Activated T-helper 1 cell treated with anti-CD3 and anti-CD28 coated beads, Interleukin-2, amount 50 U/mL, for 16 hours (primary cell): ENCODE measurements at regions not wholly inside any gene's neighbourhood (a gene's known extent, or its start where the extent isn't known, plus 50 kb on each side); places are given as distances from the start of the nearest gene placed in this dataset.

Source experiments
- DNase-seq, 2 donors: peaks; one replicate each; pipeline ENCODE4 v3.0.0-alpha.2; 2020; ENCODE audit warnings: low read depth in 1 of 2, low spot score in 1 of 2

DNA sequence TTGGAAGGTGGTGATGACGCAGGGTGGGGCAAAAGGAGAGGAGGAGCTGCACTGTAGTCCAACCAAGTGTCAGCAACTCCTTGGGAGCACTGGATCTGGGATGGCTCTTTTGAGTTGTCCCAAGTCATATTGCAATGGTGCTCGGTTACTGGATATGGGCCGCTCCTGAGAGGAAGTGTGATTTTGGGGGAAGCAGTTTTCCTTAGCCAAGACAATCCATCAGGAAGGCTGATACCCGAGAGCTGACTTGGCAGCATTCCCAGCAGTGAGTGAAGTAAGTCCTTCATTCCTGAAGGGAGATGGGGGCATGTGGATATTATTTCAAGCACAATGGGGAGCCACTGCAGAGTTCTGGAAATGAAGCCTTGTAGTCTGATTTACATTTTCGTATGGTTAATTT lies 354.1 kb downstream of the RFPL4B start:
- DNase-seq = no peak

DNA sequence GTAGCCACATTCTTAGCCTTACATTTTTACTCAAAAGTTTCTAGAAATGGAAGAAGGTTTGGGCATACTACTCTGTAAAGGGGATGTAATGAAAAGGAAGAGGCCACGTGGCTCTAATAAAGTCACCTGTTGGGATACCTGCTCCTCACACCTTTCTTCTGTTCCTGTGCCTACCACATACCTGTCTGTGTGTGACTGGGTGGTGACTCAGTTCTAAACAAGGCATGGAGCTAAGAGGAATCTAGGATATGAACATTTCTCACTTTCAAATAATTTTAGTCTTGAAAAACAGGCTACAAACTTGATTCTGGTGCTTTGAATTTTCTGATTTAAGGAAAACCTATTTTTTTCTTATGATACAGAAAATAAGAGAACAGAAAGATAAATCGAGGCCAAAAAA lies 363.6 kb downstream of the RFPL4B start:
- no peak for DNase-seq

DNA sequence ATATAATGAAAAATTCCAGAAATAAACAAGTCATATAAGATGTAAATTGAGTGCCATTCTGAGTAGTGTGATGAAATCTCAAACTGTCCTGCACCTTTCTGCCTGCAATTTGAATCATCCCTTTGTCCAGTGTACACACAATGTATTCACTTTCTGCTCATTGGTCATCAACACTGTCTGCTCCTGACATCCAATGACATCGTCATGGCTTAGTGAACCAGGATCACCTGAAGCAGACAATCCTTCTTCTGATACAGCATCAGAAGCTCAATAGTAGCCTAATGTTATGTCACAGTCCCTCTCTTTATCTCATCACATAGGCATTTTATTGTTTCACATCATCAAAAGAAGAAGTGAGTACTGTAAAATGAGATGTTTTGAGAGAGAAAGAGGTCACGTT lies 366.3 kb downstream of the RFPL4B start:
- DNase-seq = no peak

DNA sequence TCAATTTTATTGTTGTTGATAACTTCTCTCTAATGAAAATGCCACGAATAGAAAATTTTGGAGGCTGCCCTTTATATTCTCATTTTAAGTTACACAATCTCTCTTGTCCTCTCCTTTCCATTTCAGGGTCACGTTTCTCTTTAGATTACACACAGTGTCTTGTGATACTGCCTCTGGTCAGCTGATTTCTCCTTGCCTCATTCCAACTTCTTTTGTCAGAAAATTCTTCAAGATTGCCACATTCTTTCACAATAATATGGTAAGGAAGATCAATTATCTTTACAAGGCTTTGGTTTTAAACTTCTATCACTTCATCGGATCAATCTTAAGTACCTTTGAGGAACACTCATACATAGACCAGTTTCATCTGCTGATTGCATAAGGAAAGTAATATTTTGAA lies 370.3 kb downstream of the RFPL4B start:
- DNase-seq = no peak

DNA sequence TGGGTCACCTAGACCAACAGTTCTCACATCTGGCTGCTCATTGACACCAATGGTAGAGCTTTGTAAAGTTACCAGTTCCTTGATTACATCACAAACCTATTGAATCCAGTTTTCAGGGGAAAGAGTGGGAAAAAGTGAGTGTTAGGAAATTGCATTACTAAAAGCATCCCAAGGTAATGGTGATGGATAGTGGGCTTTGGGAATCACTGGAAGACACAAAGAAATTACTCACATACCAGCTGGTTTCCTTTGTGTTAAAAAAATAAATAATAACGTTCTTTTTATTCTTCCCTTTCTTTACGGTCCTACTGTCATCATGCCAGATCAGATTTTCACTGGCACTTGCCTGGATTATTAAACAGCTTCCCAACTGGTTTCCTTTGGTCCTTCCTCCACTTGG lies 370.7 kb downstream of the RFPL4B start:
- no peak for DNase-seq

DNA sequence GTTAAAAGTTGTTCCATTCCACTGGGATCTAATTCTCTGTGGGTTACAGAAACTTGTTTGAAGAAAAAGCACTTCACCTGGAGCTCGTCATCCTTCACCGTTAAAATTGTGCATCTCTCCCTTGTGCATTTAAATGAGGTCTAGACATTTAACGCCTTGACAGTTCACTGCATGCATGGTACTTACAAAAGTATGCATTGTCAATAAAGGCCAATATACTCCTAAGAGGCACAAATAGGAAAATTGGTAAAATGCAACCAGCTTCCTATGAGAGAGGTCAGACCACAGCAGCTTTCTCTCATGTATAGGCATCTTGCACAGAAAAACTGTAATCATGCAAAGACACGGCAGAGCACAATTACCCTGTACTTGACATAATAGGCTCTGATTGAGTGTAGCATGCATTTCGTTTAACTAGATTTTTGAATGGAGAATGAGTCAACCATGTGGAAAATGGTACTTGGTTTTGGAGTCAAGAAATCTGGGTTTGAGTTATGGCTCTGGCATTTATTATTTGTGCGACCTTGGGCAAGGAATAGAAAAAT lies 378.5 kb downstream of the RFPL4B start:
- no peak for DNase-seq

DNA sequence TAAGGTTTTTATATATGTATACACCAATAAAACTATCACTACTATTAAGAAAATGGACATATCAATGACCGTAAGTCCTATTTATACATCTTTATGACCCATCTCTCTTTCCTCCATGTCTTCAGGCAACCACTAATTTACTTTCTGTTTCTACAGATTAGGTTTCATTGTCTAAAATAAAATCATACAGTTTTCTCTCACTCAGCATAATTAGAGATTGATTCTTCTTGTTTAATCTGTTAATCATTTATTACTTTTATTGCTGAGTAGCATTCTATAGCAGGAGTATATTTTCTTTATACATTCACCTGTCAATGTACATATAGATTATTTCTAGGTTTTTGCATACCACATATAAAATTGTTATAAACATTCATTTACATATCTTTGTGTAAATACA lies 388.0 kb downstream of the RFPL4B start:
- no peak for DNase-seq

DNA sequence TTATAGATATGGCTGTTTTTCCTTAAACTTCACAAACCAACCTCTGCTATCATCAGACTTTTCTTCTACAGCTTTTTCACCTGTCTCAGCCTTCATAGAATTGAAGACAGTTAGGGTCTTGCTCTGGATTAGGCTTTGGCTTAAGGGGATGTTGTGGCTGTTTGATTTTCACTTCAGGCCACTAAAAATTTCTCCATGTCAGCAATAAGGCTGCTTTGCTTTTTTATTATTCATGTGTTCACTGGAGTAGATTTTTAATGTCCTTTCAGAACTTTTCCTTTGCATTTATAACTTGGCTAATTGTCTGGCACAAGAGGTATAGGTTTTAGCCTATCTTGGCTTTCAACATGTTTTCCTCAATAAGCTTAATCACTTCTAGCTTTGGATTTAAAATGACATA lies 392.6 kb downstream of the RFPL4B start:
- DNase-seq = no peak

DNA sequence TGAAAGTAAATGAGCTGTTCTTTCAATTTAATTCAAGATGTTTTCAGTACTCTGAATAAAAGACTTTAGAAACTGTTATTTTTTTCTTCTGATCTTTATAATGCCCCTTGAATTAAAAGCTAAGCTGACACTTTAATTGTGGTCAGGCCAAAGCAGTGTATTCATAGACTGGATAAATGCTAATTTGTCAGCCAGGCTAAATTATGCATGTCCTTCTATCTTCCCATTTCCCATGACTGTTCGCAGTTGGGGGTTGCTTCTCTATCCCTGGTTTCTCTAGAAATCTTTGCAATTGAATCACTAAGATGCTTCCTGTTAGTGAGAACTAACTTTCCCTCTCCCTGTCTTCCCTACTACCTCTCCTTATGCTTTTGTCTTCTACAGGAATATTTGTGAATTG lies 396.2 kb downstream of the RFPL4B start:
- no peak for DNase-seq

DNA sequence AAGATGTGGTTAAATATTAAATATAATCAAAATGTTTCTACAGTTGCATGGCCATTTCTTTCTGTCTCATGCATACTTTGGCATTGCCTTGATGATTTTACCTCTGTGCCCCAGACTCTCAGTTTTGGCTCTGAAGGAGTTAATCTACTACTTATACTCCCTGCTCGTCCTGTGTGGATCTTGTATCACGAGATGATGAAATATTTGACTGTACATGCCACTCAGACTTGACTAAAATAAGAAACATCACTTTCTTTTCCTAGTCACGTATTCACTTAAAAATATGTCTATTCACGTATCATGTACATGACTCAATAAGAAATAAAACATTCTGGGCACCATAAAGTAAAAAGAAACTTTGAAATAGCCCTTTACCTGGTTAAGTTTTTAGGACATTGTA lies 397.7 kb downstream of the RFPL4B start:
- DNase-seq = no peak

DNA sequence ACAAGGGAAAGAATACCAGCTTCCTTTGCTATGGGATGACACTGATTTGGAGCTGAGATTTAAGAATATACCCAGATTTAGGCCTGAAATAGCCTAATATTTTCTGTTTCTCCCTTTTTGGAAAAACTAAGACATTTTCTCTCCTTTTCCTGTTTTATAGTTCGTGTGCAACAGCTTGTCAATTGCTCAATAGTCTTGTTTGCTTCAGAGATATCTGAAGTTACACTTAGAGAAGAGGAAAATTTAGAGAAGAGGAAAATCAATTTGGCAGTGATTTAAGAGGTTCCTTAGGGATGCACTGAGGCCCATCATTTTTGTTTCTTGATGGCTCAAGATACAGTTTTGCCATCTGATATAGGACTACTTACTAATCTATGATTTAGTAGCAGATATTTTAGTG lies 398.6 kb downstream of the RFPL4B start:
- DNase-seq = no peak

DNA sequence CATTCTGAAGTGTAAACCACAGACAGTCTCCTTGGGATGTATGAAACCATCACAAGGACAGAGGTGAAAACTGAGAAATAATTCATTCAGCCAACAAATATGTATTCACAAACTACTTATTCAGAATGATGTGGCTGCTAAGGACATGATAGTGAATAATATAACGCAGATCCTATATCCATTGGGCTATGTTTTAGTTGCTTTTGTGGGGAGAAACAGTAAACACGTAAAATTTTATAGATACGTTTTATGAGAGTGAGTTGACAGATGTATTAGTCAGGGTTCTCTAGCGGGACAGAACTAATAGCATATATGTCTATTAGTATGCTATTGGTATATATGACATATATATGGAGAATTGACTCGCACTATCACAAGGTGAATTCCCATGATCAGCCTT lies 402.5 kb downstream of the RFPL4B start:
- DNase-seq = no peak

DNA sequence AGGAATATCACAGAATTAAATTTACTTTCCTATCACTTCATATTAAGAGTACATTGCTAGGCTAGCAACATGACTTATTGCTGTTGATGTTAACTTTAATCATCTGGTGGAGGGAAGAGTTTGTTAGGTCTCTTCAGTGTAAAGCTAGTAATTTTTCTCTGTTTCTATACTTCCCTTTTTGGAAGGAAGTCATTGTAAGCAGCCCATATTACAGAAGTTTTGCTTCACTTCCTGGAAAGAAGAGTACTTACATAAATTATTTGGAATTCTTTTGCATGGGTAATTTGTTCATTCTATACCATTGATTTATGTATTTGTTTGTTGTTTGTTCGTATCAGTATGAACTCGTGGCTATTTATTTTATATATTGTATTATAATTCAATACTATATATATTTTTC lies 405.2 kb downstream of the RFPL4B start:
- no peak for DNase-seq

DNA sequence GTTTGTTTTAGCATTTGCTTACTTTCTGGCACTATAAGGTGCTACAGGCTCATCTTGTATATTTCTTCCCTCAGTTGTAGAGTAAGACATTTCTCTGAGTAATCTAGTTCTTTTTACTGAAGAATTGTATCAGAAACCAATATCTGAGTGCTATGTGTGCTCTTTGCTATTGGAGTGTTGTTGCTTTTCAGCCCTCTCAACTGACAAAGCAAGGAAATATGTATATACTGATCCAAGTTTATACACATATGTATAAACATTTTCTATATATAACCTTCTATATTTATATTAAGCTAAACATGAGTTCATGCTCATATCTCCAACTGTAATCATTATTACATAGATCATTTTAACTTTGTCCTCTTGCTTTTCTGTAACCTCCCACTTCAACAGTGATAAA lies 405.7 kb downstream of the RFPL4B start:
- DNase-seq = no peak

DNA sequence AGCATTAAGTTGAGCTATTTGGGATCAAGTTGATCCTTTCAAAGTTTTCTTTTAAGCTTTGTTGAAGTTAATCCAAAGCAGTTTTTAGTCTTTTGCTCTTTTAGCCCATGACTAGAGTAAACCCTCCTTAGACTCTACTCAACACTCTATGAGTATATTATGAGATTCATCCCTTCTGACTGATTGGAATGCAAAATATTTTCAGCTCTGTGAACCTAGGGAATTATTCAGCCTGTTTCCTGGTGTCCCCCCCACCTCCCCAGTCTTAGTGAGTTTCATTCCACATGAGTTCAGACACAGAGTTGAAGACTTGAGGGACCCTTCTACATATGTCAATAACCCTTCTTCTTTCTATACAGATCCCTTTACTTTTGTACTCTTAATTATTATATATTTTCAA lies 413.7 kb downstream of the RFPL4B start:
- DNase-seq = no peak

DNA sequence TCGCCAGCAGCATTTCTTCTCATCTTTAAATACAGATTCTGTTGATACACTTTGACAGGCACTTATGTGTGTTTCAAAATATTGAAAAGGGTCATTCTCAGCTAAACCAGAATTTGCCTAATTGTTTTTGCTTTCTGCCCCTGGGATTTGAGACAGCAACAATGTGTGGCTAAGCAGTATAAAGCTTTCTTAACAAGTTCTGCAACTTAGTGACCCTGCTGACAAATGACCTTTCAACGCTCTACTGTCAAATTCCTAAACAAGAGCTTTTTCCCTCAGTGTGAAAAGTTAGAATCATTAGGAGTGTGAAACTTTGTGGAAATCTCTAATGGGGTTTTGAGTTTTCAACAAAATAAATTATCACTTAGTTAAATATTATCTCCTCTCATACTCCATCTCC lies 414.6 kb downstream of the RFPL4B start:
- DNase-seq = no peak

DNA sequence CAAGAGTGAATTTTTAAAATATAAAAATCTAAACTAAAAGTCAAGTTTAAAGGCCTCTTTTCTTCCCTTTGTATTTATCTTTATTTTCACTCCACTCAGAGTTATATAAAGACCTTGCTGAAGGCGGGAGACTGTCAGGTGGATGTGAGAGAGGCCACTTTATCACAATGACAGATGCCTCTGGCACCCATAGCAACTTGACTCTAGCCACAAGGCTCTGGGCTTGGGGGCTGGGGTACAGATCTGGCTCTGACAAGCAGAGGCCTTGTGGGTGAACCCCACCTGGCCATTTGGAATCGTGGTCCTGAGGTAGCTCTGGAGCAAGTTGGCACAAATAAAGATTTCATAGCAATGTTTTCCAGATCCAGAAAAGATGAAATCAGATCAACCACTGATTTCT lies 417.2 kb downstream of the RFPL4B start:
- DNase-seq = no peak

DNA sequence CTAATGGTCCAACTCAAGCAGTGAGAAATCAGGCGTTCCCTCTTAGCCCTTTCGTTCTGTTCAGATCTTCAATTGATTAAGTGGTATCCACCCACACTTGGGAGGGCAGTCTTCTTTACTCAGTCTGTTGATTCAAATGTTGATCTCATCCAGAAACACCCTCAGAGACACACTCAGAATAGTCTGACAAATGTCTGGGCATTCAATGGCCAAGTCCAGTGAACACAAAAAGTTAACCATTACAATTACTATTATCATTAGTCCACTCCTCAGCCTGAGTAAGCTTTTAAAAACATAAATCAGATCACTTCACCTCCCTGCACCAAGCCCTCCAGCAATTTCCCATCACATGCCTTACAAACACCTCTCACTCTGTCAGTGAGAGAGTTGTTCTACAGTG lies 423.2 kb downstream of the RFPL4B start:
- DNase-seq = no peak

DNA sequence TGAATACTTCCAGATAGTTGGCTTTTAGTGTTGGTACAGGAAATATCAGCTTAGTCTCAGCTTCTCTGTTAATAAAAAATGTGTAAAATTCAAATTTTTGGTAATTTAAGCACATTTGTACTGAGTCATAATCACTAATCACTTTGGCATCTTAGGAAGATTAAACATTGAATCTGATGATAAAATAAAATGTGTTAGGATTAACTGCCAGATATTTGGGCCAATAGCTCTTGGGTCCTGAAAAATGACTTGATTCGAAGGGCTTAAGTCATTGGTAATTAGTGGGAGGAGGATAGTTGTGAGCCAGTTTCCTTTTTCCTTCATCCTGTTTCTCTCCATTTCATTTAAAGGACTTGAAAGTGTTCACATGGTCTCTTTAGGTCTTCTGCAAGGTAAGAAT lies 426.1 kb downstream of the RFPL4B start:
- DNase-seq = no peak

DNA sequence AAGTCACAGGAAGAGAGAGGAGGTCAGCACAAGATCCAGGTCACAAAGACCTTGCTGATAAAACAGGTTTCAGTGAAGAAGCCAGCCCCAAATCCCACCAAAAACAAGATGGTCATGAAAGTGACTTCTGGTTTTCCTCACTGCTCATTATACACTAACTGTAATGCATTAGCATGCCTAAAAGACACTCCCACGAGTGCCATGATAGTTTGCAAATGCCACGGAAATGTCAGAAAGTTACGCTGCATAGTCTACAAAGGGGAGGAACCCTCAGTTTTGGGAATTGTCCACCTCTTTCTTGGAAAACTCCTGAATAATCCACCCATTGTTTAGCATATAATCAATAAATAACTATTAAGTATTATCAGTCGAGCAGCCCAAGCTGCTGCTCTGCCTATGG lies 427.2 kb downstream of the RFPL4B start:
- DNase-seq = no peak

DNA sequence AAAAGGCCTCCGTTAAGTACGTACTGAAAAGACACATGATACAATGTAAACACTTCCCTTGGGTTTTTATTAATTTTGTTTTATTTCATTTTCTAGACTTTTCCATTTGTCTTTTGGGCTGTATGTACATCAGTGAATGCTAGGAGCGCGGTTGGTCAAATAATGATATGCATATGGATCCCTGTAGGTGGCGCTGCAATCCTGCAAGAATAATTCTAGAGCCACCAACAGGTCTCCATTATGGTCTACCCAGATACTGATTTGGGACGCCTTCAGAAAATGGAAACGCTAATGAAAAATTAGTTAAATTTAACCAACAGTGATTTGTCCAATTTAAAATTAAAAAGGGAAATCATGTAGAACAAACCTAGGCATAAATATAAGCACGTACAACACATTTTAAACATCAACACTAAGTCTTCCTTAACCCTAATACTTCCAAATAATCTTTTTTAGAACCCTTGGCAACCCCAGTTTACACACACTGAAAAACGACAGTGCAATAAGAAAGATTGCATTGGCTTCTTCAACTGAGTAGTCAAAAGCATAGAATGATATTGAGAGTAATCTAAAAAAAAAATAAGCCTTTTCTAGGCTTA lies 433.5 kb downstream of the RFPL4B start:
- DNase-seq = no peak

DNA sequence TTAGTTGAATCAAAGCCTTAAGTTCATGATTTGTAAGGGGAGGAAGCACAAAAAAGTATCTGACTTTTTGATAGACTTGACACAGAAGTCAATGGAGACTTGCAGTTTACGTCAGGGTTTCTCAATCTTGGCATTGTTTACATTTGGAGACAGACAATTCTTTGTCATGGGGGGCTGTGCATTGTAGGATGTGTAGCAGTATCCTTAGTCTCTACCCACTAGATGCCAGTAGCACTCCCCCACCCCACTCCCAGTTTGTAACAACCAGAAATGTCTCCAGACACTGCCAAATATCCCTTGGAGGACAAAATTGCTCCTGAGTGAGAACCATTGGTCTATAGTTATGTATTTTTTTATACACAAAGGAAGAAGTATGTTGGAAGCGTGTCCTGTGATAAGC lies 434.1 kb downstream of the RFPL4B start:
- no peak for DNase-seq

DNA sequence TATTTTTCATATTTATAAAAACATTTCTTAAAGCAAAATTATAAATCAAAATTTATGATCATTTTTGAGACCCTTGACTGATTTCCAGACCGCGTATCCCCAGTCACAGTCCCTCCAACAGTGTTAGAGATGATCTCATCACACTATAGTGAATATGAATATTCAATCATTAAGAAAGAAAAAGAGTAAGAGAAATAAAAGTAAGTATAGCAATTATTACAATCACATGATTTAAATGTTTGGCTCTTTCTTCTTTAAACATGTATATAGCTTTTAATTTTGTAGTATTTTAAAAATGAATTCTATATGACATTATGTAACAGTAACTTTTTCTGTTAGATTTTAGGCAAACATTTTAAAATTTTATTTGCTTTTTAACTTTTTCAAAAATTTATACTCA lies 438.3 kb downstream of the RFPL4B start:
- DNase-seq = no peak

DNA sequence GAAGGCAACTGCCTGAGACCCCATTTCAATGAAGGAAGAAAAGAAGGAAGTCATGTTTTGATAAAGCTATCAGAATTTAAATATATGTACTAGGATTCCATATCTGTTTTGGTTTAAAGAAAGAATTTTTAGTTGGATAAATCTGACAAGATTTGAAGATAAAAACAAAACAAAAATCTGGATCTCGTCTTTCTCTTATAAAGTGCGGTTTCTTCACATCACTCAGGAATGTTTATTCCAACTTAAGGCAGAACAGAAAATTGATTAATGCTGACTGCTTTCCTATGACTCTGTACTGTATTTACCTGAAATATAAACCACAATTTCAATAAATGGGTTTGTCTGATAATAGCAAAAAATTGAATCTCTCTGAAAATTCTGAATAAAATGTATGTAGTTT lies 439.7 kb downstream of the RFPL4B start:
- no peak for DNase-seq
